ENCODE measurements at regions not wholly inside any gene's neighbourhood (a gene's known extent, or its start where the extent isn't known, plus 50 kb on each side); places are given as distances from the start of the nearest gene placed in this dataset.

- TF ChIP-seq ZBTB7A (IDR thresholded peaks at IDR 0.05; ENCODE audit: low read depth), result no peak
- no peak for TF ChIP-seq YY1 (IDR thresholded peaks at IDR 0.05; ENCODE audit: low read depth)
- no peak for TF ChIP-seq USF1 (IDR thresholded peaks at IDR 0.05)
- no peak for TF ChIP-seq FOXM1 (IDR thresholded peaks at IDR 0.05; ENCODE audit: borderline replicate concordance, low read depth)
- no peak for TF ChIP-seq RAD21 (IDR thresholded peaks at IDR 0.05; ENCODE audit: low read depth)
- no peak for TF ChIP-seq EGR1 (IDR thresholded peaks at IDR 0.05)
- no peak for TF ChIP-seq CREB1 (IDR thresholded peaks at IDR 0.05; ENCODE audit: low read depth)
Observed at GRCh38 chr4:158122501-158122900, 50.3 kb downstream of the GASK1B start.

GRCh38 chr4:158121161-158121579 lies 51.7 kb downstream of the GASK1B start:
- no peak for TF ChIP-seq REST (IDR thresholded peaks at IDR 0.05; ENCODE audit: low read depth)
- TF ChIP-seq TEAD4 (IDR thresholded peaks at IDR 0.05), result no peak
- no peak for TF ChIP-seq MAX (IDR thresholded peaks at IDR 0.05)
- no peak for TF ChIP-seq EGR1 (IDR thresholded peaks at IDR 0.05)
- TF ChIP-seq TAF1 (IDR thresholded peaks at IDR 0.05; ENCODE audit: low read depth), result no peak
- TF ChIP-seq USF1 (IDR thresholded peaks at IDR 0.05), result no peak
- no peak for TF ChIP-seq EP300 (IDR thresholded peaks at IDR 0.05; ENCODE audit: borderline replicate concordance)
- TF ChIP-seq NFIC (IDR thresholded peaks at IDR 0.05), result no peak
- no peak for TF ChIP-seq YY1 (IDR thresholded peaks at IDR 0.05; ENCODE audit: low read depth)
- TF ChIP-seq RAD21 (IDR thresholded peaks at IDR 0.05; ENCODE audit: low read depth), result no peak
- no peak for TF ChIP-seq FOXM1 (IDR thresholded peaks at IDR 0.05; ENCODE audit: borderline replicate concordance, low read depth)
- TF ChIP-seq TCF12 (IDR thresholded peaks at IDR 0.05; ENCODE audit: low read depth), result no peak
- no peak for TF ChIP-seq CEBPB (IDR thresholded peaks at IDR 0.05)
- TF ChIP-seq ZBTB7A (IDR thresholded peaks at IDR 0.05; ENCODE audit: low read depth), result no peak

GRCh38 chr4:158112611-158113010 lies 60.2 kb downstream of the GASK1B start:
- TF ChIP-seq TCF12 (IDR thresholded peaks at IDR 0.05; ENCODE audit: low read depth), result no peak
- no peak for TF ChIP-seq EGR1 (IDR thresholded peaks at IDR 0.05)
- TF ChIP-seq TEAD4 (IDR thresholded peaks at IDR 0.05), result no peak
- TF ChIP-seq EP300 (IDR thresholded peaks at IDR 0.05; ENCODE audit: borderline replicate concordance), result no peak
- TF ChIP-seq TAF1 (IDR thresholded peaks at IDR 0.05; ENCODE audit: low read depth), result no peak
- no peak for TF ChIP-seq USF1 (IDR thresholded peaks at IDR 0.05)

- no peak for TF ChIP-seq TAF1 (IDR thresholded peaks at IDR 0.05; ENCODE audit: low read depth)
- no peak for TF ChIP-seq CREB1 (IDR thresholded peaks at IDR 0.05; ENCODE audit: low read depth)
- TF ChIP-seq NFIC (IDR thresholded peaks at IDR 0.05), result no peak
- TF ChIP-seq ZBTB7A (IDR thresholded peaks at IDR 0.05; ENCODE audit: low read depth), result no peak
Observed at GRCh38 chr4:158111241-158111640, 61.6 kb downstream of the GASK1B start.

GRCh38 chr4:158102904-158103303 lies 69.9 kb downstream of the GASK1B start:
- TF ChIP-seq YY1 (IDR thresholded peaks at IDR 0.05; ENCODE audit: low read depth) (no peak), REST (IDR thresholded peaks at IDR 0.05; ENCODE audit: low read depth) (peak; percentile 54; the same call in 1 of the 2 replicates), TEAD4 (IDR thresholded peaks at IDR 0.05) (no peak)

- TF ChIP-seq TCF12 (IDR thresholded peaks at IDR 0.05; ENCODE audit: low read depth) (no peak), ZBTB7A (IDR thresholded peaks at IDR 0.05; ENCODE audit: low read depth) (no peak), REST (IDR thresholded peaks at IDR 0.05; ENCODE audit: low read depth) (no peak), MAX (IDR thresholded peaks at IDR 0.05) (no peak), TEAD4 (IDR thresholded peaks at IDR 0.05) (no peak), FOXM1 (IDR thresholded peaks at IDR 0.05; ENCODE audit: borderline replicate concordance, low read depth) (no peak), CREB1 (IDR thresholded peaks at IDR 0.05; ENCODE audit: low read depth) (no peak)
Observed at GRCh38 chr4:158099686-158100085, 73.1 kb downstream of the GASK1B start.

All from Ishikawa (cell line).